ENCODE measurements at regions not wholly inside any gene's neighbourhood (a gene's known extent, or its start where the extent isn't known, plus 50 kb on each side); places are given as distances from the start of the nearest gene placed in this dataset.

DNA sequence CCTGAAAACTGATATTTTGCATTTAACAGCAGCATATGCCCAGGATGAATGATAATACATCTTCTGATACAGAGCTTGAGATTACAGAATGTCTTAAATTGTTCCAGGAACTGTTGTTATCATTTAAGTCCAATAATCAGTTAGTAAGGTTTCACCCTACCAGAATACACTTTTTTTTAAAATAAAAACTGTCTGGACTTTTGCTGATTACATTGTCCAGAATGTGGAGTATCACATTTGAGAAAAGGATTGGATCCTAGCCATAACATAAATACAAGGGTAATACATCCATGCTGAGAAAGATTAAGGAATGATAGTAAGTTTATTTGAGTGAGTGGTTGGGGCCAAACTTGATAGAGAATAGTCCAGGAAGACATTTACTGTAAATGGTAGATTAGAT is 71.0 kb downstream of the SEPTIN7 start:
- H3K79me2 ChIP-seq (ENCODE audit: low read depth): peaks cover 6% of the 10 kb centered on the region

DNA sequence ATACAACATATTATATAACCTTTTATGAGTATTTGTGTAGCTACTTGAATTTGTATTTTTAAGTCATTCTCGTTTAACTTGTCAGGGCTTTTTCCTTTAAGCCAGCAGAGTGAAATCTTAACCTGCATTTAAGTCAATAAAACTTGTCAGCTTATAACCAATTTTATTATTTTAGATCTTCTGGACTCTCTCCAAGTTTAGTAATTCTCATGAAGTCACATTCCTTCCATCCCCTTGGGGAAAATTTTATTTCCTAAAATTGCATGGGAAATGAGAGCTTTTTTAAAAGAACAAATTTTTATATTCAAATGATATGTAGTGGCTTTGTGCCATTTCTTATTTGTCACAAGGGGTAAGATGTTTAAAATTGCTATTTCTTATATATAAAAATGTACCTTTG is 74.0 kb downstream of the SEPTIN7 start:
- Mint-ChIP-seq H3K36me3 (peaks cover 9% of the 10 kb centered on the region), H3K27ac (no peak overlapping the region), H3K27me3 (ENCODE audit: insufficient read depth, low read depth) (no peaks in the 10 kb centered on the region), H3K4me1 (no peaks in the 10 kb centered on the region), H3K9me3 (no peaks in the 10 kb centered on the region), H3K4me3 (no peak overlapping the region)
- peaks cover 6% of the 10 kb centered on the region for H3K79me2 ChIP-seq (ENCODE audit: low read depth)
- H3F3A ChIP-seq (ENCODE audit: low read depth): no peaks in the 10 kb centered on the region
- H3K4me3 ChIP-seq: no peak overlapping the region
- no peak overlapping the region for H3K4me2 ChIP-seq
- DNase-seq (ENCODE audit: low spot score): no peak
- no peak overlapping the region for H3K9ac ChIP-seq
- no peaks in the 10 kb centered on the region for H3K4me1 ChIP-seq
- no peak overlapping the region for H2AFZ ChIP-seq (replicated peaks)
- H3K36me3 ChIP-seq: no peaks in the 10 kb centered on the region
- no peak overlapping the region for H3K27ac ChIP-seq
- H3K9me3 ChIP-seq (ENCODE audit: low read depth): no peaks in the 10 kb centered on the region
- H3K27me3 ChIP-seq: no peaks in the 10 kb centered on the region
- no peaks in the 10 kb centered on the region for H4K20me1 ChIP-seq (ENCODE audit: low read depth)
- TF ChIP-seq EZH2phosphoT487 (IDR thresholded peaks at IDR 0.05) (no peak), EZH2 (IDR thresholded peaks at IDR 0.05) (no peak)
- TF ChIP-seq, protein P1, sequence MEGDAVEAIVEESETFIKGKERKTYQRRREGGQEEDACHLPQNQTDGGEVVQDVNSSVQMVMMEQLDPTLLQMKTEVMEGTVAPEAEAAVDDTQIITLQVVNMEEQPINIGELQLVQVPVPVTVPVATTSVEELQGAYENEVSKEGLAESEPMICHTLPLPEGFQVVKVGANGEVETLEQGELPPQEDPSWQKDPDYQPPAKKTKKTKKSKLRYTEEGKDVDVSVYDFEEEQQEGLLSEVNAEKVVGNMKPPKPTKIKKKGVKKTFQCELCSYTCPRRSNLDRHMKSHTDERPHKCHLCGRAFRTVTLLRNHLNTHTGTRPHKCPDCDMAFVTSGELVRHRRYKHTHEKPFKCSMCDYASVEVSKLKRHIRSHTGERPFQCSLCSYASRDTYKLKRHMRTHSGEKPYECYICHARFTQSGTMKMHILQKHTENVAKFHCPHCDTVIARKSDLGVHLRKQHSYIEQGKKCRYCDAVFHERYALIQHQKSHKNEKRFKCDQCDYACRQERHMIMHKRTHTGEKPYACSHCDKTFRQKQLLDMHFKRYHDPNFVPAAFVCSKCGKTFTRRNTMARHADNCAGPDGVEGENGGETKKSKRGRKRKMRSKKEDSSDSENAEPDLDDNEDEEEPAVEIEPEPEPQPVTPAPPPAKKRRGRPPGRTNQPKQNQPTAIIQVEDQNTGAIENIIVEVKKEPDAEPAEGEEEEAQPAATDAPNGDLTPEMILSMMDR (IDR thresholded peaks at IDR 0.05): no peak

More for the DNA sequence above, 71.0 kb downstream of the SEPTIN7 start:
- H3K27me3 ChIP-seq: no peaks in the 10 kb centered on the region
- Mint-ChIP-seq H3K4me1 (no peaks in the 10 kb centered on the region), H3K36me3 (peaks cover 19% of the 10 kb centered on the region), H3K27me3 (ENCODE audit: insufficient read depth, low read depth) (no peaks in the 10 kb centered on the region), H3K9me3 (no peaks in the 10 kb centered on the region), H3K4me3 (no peak overlapping the region), H3K27ac (no peak overlapping the region)
- TF ChIP-seq EZH2phosphoT487 (IDR thresholded peaks at IDR 0.05) (no peak), EZH2 (IDR thresholded peaks at IDR 0.05) (no peak)
- TF ChIP-seq, protein P1 (IDR thresholded peaks at IDR 0.05): no peak
- H3K4me3 ChIP-seq: no peak overlapping the region
- no peaks in the 10 kb centered on the region for H3F3A ChIP-seq (ENCODE audit: low read depth)
- H3K27ac ChIP-seq: no peak overlapping the region
- no peak overlapping the region for H2AFZ ChIP-seq (replicated peaks)
- H3K9me3 ChIP-seq (ENCODE audit: low read depth): no peaks in the 10 kb centered on the region
- no peaks in the 10 kb centered on the region for H4K20me1 ChIP-seq (ENCODE audit: low read depth)
- no peak overlapping the region for H3K9ac ChIP-seq
- no peaks in the 10 kb centered on the region for H3K36me3 ChIP-seq
- DNase-seq (ENCODE audit: low spot score): no peak
- no peaks in the 10 kb centered on the region for H3K4me1 ChIP-seq
- no peak overlapping the region for H3K4me2 ChIP-seq

DNA sequence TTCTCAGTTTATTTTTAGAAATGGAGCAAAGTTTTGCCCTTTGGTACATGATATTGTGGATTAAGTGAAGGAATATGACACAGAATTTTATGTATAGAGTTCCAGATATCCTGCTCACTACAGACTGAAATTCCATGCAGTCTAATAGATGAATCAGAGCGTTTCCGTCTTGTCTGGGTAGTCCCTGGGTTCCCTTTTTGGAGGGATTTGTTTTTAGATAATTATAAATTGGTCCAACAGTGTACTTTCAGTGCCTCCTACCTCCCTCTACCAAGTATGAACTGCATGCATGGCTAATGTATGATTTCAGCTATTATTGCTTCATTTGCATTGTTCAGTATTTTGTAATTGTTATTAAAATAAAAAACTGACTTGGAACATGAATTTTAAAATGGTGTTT is 74.4 kb downstream of the SEPTIN7 start:
- no peaks in the 10 kb centered on the region for H3K4me1 ChIP-seq
- Mint-ChIP-seq H3K4me3 (no peak overlapping the region), H3K4me1 (no peaks in the 10 kb centered on the region), H3K27me3 (ENCODE audit: insufficient read depth, low read depth) (no peaks in the 10 kb centered on the region), H3K9me3 (no peaks in the 10 kb centered on the region), H3K27ac (no peak overlapping the region), H3K36me3 (peaks cover 9% of the 10 kb centered on the region)
- H4K20me1 ChIP-seq (ENCODE audit: low read depth): no peaks in the 10 kb centered on the region
- H3K9ac ChIP-seq: no peak overlapping the region
- H3K27me3 ChIP-seq: no peaks in the 10 kb centered on the region
- no peaks in the 10 kb centered on the region for H3K9me3 ChIP-seq (ENCODE audit: low read depth)
- H3K27ac ChIP-seq: no peak overlapping the region
- H3K4me3 ChIP-seq: no peak overlapping the region
- TF ChIP-seq EZH2phosphoT487 (IDR thresholded peaks at IDR 0.05) (no peak), EZH2 (IDR thresholded peaks at IDR 0.05) (no peak)
- TF ChIP-seq, protein P1 (IDR thresholded peaks at IDR 0.05): no peak
- H3F3A ChIP-seq (ENCODE audit: low read depth): no peaks in the 10 kb centered on the region
- H2AFZ ChIP-seq (replicated peaks): no peak overlapping the region
- H3K79me2 ChIP-seq (ENCODE audit: low read depth): peaks cover 3% of the 10 kb centered on the region
- no peak overlapping the region for H3K4me2 ChIP-seq
- DNase-seq (ENCODE audit: low spot score): no peak
- H3K36me3 ChIP-seq: no peaks in the 10 kb centered on the region

All from neural progenitor cell (in vitro differentiated cells).